ENCODE measurements at regions not wholly inside any gene's neighbourhood (a gene's known extent, or its start where the extent isn't known, plus 50 kb on each side); places are given as distances from the start of the nearest gene placed in this dataset.
A peak's percentile ranks its signal among the peaks of the same experiment; 100 is the strongest.

GRCh38 chr1:244273845-244274619, 177.7 kb downstream of the ADSS2 start:
- no peaks in the 10 kb centered on the region for H4K20me1 ChIP-seq (ENCODE audit: insufficient read depth)
- no peaks in the 10 kb centered on the region for H3K79me2 ChIP-seq (ENCODE audit: insufficient read depth, low read depth)
- no peak for TF ChIP-seq CTCF (conservative IDR thresholded peaks at IDR 0.05; ENCODE audit: low read depth, low read length)
- H3K36me3 ChIP-seq (ENCODE audit: insufficient read depth), result no peaks in the 10 kb centered on the region
- H3K27me3 ChIP-seq (ENCODE audit: insufficient read depth, low read depth), result no peaks in the 10 kb centered on the region
- no peak overlapping the region for H3K9ac ChIP-seq
- no peak overlapping the region for H3K4me3 ChIP-seq (IDR thresholded peaks at IDR 0.05; ENCODE audit: insufficient read depth, low read depth, low read length)
- peak overlapping the region; percentile 36; the same call in 1 of the 2 replicates for H2AFZ ChIP-seq (ENCODE audit: low read depth)
- H3K4me1 ChIP-seq (ENCODE audit: low read depth, poor library complexity, severe bottlenecking), result peaks cover 14% of the 10 kb centered on the region
- H3K4me2 ChIP-seq, result no peak overlapping the region
- no peak overlapping the region for H3K27ac ChIP-seq

GRCh38 chr1:244276646-244277045, 175.1 kb downstream of the ADSS2 start:
- TF ChIP-seq CTCF (conservative IDR thresholded peaks at IDR 0.05; ENCODE audit: low read depth, low read length), result no peak
- no peaks in the 10 kb centered on the region for H3K36me3 ChIP-seq (ENCODE audit: insufficient read depth)
- no peak overlapping the region for H3K4me3 ChIP-seq (IDR thresholded peaks at IDR 0.05; ENCODE audit: insufficient read depth, low read depth, low read length)
- no peak overlapping the region for H3K27ac ChIP-seq
- H3K4me1 ChIP-seq (ENCODE audit: low read depth, poor library complexity, severe bottlenecking), result peaks cover 14% of the 10 kb centered on the region
- H4K20me1 ChIP-seq (ENCODE audit: insufficient read depth), result no peaks in the 10 kb centered on the region
- no peaks in the 10 kb centered on the region for H3K79me2 ChIP-seq (ENCODE audit: insufficient read depth, low read depth)
- no peak overlapping the region for H3K9ac ChIP-seq
- H3K27me3 ChIP-seq (ENCODE audit: insufficient read depth, low read depth), result no peaks in the 10 kb centered on the region
- H2AFZ ChIP-seq (ENCODE audit: low read depth), result no peak overlapping the region
- no peak overlapping the region for H3K4me2 ChIP-seq

GRCh38 chr1:244280201-244280600, 171.5 kb downstream of the ADSS2 start:
- no peak overlapping the region for H3K4me2 ChIP-seq

GRCh38 chr1:244280859-244281258, 170.8 kb downstream of the ADSS2 start:
- Histone ChIP-seq H3K4me2 (no peak overlapping the region), H3K9ac (no peak overlapping the region), H3K27ac (no peak overlapping the region), H3K79me2 (ENCODE audit: insufficient read depth, low read depth) (no peaks in the 10 kb centered on the region), H2AFZ (ENCODE audit: low read depth) (no peak overlapping the region), H3K4me3 (IDR thresholded peaks at IDR 0.05; ENCODE audit: insufficient read depth, low read depth, low read length) (no peak overlapping the region), H3K27me3 (ENCODE audit: insufficient read depth, low read depth) (no peaks in the 10 kb centered on the region), H3K4me1 (ENCODE audit: low read depth, poor library complexity, severe bottlenecking) (no peaks in the 10 kb centered on the region), H4K20me1 (ENCODE audit: insufficient read depth) (no peaks in the 10 kb centered on the region), H3K36me3 (ENCODE audit: insufficient read depth) (no peaks in the 10 kb centered on the region)
- no peak for TF ChIP-seq CTCF (conservative IDR thresholded peaks at IDR 0.05; ENCODE audit: low read depth, low read length)

More at GRCh38 chr1:244280201-244280600, 171.5 kb downstream of the ADSS2 start:
- Histone ChIP-seq H3K4me3 (IDR thresholded peaks at IDR 0.05; ENCODE audit: insufficient read depth, low read depth, low read length) (no peak overlapping the region), H3K27me3 (ENCODE audit: insufficient read depth, low read depth) (no peaks in the 10 kb centered on the region), H3K9ac (no peak overlapping the region), H3K27ac (no peak overlapping the region), H3K36me3 (ENCODE audit: insufficient read depth) (no peaks in the 10 kb centered on the region), H3K79me2 (ENCODE audit: insufficient read depth, low read depth) (no peaks in the 10 kb centered on the region), H4K20me1 (ENCODE audit: insufficient read depth) (no peaks in the 10 kb centered on the region), H3K4me1 (ENCODE audit: low read depth, poor library complexity, severe bottlenecking) (no peaks in the 10 kb centered on the region), H2AFZ (ENCODE audit: low read depth) (no peak overlapping the region)
- TF ChIP-seq CTCF (conservative IDR thresholded peaks at IDR 0.05; ENCODE audit: low read depth, low read length), result no peak
